ENCODE measurements at regions not wholly inside any gene's neighbourhood (a gene's known extent, or its start where the extent isn't known, plus 50 kb on each side); places are given as distances from the start of the nearest gene placed in this dataset.

DNA sequence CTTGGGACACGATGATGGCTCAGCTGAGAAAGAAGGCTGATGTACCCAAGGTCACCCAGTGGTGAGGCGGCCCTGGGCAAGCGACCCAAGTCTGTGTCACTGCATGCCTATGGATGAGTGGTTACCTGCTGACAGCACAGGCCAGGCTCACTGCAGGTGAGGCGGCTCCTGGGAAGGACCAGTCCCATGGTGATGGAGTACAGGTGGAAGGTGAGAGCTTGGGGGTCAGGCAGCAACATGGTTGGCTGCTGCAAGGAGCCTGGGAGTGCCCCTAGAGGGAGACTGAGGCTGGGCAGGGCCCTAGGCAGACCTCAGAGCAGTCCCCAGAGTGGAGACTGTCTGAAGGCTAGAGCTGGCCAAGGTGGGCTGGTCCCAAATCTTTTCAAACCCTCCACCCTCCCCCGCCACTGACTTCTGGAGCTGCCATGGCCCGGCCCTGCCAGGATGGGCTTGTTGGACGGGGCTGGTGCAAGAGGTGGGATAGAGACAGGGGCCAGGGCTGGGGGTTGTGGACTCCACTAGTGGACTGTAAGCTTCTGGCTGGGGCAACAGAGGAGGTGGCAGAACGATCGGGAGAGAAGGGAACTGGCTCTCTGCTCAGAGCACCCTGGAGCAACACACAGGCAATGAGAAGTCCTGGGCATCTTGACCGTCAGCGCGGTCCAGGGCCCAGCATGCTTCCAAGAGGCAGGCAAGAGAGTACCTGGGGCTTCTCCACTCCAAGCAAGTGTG is 72.5 kb upstream of the SLC6A11 start:
- DNase-seq = no peak

GRCh38 chr3:10744098-10744465 is 71.9 kb upstream of the SLC6A11 start:
- no peak for DNase-seq

DNA sequence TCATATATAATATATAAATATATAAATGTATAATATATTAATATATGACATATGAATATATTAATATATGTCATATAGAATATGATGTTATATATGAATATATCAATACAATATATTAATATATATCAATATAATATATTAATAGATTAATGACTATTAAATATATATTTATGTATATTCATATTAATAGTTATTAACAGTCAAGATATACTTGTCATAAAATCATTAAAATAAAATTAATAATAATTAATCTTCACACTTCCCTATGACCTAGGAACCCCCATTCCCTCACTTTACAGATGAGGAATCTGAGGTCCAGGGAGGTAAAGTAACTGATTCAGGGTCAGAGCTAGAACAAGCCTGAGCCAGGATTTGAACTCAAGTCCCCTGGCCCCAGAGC is 70.6 kb upstream of the SLC6A11 start:
- DNase-seq = no peak

DNA sequence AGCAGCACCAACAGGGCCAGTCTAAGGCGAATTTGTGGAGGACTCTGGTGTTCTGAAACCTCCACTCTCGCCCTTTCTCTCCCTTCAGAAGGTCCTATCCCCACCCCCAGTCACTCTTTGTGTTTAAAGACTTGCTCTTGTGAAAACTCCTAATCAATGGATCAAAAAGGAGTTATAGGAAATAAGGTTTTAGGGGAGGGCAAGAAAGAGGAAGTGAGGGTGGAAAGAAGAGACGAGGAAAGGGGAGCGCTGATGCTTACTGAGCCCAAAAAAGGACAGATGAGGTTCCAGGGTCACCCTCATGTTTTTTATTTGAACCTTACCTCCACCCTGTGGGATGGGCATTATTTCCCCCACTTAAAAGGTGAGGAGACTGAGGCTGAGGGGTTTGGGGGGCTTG is 70.0 kb upstream of the SLC6A11 start:
- DNase-seq = no peak

DNA sequence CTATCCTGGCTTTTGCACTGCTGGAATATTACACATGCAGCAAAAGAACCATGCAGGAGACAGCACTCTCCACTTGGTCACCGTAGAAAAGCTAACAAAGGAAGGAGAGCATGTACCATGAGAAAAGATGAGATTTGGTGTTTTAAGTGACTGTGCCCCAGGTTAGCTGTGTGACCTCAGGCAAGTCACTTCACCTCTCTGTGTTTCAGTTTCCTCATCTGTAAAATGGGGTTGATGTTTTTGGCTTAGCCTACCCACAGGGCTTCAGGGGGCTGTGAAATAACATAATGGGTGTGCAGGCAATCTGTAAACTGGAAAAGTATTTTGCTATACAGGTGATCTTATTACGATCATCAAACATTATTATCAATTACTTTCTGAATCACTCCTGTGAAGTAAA is 69.3 kb upstream of the SLC6A11 start:
- DNase-seq = no peak

GRCh38 chr3:10747341-10747740 is 68.7 kb upstream of the SLC6A11 start:
- DNase-seq = no peak

GRCh38 chr3:10748040-10748439 is 68.0 kb upstream of the SLC6A11 start:
- no peak for DNase-seq

GRCh38 chr3:10753964-10754363 is 62.1 kb upstream of the SLC6A11 start:
- peak; percentile 7 for DNase-seq

DNA sequence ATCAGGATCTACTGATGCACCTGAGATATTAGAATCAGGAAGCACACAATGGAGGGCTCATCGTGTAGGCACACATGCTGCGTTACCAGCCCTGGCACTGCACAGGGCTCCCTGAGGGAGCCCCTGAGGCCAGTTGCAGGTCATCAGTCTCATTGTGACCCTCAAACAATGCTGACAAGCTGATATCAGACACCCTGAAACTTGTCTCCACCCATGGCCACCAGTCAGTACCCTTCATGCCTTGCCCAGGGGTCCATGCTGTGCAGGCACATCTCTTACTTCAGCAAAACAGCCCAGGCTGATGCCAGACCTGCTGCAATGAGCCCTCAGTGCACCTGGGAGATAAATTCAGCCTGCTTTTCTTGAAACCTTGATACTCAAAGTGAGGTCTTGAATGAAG is 59.5 kb upstream of the SLC6A11 start:
- DNase-seq = no peak

DNA sequence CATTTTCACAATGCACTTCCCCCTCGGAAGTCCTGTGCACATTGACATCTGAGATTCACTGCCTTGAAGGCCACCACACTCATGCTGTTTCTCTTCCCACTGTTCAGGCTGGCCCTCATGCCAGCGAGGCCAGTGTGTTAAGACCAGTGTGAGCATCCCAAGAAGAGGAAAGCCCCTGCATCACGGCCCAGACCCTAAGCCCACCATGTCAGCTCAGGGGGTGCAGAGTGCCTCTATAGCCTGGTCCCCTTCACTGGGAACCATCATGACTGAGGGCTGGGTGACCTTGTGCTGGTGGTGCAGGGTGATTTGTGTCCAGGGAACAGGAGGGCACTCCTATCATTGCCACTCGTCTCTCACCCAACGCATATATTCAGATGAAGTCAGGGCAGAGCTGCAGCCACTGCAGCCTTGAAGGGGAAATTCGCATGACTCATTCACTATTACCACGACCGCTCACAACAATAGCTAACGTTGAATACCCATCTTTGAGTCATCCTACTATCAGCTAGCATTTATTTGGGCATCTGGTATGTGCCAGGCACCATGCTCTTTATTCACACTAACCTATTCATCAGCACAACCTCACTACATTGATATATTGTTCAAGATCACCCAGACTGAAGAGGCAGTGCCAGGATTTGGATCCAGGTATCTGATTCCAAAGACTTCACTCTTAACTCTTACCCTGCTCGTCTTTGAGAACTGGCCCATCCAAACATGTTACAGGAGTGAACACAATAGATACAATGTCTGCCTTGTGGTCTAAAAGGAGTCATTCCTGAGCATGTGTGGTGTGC is 58.8 kb upstream of the SLC6A11 start:
- DNase-seq = no peak

GRCh38 chr3:10757821-10758130 is 58.3 kb upstream of the SLC6A11 start:
- DNase-seq = no peak

DNA sequence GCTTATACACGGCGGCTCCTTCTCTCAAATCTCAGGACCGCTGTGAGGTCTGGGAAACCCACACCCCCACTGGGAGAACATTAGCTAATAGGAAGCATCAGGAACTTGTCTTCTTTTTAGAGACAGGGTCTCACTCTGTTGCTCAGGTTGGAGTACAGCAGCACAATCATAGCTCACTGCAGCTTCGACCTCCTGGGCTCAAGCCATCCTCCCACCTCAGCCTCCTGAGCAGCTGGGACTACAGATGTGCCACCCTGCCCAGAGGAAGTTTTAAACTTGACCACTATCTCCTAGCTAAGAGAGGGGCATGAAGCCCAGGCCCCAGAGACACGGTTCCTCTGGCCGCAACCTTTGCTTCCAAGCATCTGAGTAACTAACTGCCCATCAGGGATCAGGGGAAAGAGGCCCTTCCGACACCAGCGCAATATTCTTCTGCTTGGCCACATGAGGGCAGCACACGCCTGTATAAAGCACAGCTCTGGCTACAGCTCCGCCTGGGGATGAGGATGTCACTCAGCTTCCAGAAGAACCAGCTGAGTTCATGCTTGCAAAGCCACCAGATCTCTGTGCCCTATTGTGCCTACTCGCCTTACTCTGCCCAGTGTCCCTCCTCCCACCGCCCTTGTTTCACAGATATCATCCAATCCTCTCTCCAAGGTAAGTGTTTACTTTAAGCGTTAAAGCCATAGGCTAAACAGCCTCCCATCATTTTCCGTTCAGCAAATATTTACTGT is 57.6 kb upstream of the SLC6A11 start:
- peak; percentile 33 for DNase-seq

- no peak for DNase-seq
Measured at GRCh38 chr3:10759495-10759894, 56.5 kb upstream of the SLC6A11 start.

DNA sequence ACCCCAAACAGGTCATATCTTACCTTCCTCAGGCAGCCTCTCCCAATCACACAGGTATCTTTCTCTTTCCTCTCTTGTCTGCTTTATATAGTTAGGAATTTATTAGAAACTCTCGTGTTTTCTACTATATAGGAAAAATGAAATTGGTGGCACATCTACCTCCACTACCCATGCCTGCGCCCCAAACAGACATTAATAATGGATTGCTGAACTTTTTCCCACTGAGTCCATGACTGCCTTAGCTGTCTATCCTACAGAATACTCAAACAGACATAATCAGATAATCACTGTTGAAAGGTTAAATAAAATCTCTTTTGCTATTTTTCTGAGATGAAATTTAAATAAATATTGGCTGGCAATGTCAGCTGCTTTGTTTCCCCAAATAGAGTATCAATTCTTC is 55.8 kb upstream of the SLC6A11 start:
- DNase-seq = no peak

DNA sequence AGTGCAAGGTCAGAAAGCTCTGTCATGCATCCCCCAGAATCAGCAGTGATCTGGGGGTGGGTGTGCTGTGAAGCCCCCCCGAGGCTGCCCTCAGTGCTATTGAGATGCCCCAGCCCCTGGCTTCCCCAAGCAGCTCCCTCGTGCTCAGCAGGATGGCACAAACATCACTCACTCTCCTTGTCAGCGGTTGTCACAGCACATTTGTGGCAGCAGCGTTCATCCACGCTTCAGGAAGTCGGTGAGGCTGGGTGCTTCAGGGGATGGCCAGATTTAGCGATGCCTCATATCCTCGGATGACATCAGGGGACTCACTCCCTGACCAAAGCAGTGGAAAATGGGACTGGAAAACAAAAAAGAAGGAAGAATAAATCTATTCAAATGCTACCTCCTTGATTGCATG is 54.4 kb upstream of the SLC6A11 start:
- DNase-seq = no peak

DNA sequence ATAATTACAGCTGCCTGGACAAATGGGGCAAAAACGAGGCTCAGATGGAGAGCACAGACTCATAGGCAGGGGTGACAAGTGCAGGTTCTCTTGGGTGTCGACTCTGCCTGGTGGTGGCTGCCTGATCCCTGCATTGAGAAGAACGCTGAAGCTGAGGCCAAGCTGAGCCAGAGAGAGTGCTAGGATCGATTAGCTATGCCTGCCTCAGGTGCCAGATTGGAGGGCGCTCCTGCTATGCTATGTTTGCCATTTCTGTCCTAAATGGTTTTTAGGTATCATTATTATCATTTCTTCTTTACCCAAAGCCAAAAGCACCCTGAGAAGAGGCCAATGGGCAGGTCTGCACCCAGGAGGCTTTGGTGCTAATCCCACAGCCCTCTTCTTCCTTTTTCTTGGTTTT is 53.9 kb upstream of the SLC6A11 start:
- DNase-seq = no peak

DNA sequence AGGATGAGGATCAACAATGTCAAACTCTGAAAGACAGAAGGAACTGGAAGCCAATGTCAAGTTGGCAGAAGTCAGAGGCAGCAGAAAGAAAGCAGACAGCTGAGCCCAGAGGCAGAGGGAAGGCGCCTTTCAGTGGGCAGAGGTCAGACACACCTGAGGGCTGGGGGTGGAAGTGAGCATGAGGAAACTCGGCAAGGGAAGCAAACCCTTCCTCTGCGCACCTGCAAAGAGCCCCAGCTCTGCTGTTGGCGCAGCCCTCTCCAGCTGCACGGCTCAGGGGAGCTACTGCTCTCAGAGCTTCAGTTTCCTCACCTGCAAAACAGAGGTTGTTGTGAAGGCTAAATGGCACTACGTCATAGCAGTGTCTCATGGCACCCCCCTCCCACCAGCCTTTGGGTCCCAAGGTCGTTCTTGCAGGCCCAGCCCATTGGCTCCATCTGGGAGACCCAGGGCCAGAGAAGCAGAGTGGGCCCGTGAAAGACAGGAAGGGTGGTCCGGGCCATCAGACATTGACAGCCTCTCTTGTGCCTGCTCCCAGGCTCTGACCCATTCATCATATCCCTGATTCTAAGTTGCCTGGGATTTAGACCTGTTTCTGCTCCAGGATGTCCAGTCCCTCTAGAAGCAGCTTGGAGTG is 53.3 kb upstream of the SLC6A11 start:
- DNase-seq = no peak

DNA sequence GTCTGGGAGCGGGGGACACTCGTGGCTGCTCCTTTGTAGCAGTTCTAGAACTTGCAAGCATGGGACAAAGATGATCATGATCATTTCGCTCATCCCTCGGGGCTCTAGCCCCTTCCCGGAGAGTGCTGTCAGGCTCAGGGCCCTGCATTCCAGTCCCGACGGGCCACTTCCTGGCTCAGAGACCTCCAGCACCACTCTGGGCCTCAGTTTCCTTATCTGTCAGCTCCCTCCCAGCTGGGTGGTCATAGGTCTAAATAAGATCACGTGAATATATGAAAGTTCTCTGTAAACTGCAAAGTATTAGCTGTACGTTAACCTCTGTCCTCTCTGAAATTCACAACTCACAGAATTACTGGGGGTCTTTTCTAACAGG is 52.8 kb upstream of the SLC6A11 start:
- no peak for DNase-seq

- no peak for DNase-seq
Measured at GRCh38 chr3:10763817-10764258, 52.2 kb upstream of the SLC6A11 start.

DNA sequence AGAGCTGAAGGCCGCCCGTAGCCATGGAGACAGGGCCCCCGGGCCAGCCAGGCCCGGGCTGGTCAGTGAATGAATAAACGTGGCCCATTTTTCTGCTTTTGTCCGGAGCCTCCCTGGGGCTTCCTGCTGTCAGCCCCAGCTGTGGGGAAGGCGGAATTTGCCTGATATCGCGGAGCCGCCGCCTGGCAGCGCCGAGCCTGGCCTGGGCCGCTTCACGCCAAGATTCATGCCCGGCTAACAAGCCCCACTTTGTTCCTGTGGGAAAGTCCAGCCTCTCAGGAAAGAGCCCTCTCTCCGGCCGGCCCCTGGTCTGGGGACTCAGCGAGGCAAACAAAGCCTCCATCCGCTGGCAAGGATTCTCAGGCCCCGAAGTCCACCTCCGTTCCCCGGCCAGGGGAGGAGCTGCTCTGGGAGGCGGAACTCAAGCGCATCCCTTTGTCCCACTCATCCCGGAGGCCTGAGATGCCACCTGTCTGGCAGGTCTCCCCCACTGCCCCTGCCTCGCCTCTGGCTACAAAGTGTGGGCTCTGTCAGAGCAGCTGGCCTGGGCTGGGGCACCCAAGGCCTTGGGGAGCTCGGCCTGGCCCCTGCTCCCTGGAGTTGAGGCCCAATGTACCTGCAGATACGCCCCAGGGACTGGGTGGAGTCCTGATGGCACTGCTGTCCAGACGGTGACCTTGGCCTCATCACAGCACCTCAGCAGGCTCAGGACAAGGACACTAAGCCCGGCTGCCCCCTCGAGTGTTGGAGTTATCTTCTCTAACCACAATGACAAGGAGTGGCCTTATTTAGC is 51.6 kb upstream of the SLC6A11 start:
- no peak for DNase-seq

- no peak for DNase-seq
Measured at GRCh38 chr3:10766049-10766705, 49.9 kb upstream of the SLC6A11 start.
